ENCODE measurements at regions not wholly inside any gene's neighbourhood (a gene's known extent, or its start where the extent isn't known, plus 50 kb on each side); places are given as distances from the start of the nearest gene placed in this dataset.
"Not testable (repeated sequence)": the region's sequence is repeated elsewhere in the genome, so short reads cannot be mapped to it uniquely, and the experiment has no call there.

DNA sequence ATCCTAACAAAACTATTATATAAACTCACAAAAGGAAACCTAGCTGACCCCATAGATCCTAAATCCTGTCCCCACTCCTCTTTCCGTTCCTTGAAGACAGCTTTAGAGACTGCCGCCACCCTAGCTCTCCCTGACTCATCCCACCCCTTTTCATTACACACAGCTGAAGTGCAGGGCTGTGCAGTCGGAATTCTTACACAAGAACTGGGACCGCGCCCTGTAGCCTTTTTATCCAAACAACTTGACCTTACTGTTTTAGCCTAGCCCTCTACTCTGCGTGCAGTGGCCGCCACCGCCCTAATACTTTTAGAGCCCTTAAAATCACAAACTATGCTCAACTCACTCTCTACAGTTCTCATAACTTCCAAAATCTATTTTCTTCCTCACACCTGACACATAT lies 264.0 kb downstream of the SMARCA2 start:
- not testable (repeated sequence) for H3K9ac ChIP-seq (ENCODE audit: insufficient read depth, low read length); H2AFZ ChIP-seq (ENCODE audit: low read length); H3K4me1 ChIP-seq (ENCODE audit: control insufficient read depth, extremely low read depth, insufficient read depth, low read length); H3K79me2 ChIP-seq (ENCODE audit: control insufficient read depth, insufficient read depth, low read length); H3K36me3 ChIP-seq (ENCODE audit: control insufficient read depth, insufficient read depth, low read length); H4K20me1 ChIP-seq (ENCODE audit: control insufficient read depth, extremely low read depth, insufficient read depth, low read length); H3K27me3 ChIP-seq (ENCODE audit: control insufficient read depth, insufficient read depth, low read length); H3K9me3 ChIP-seq (ENCODE audit: control insufficient read depth, insufficient read depth, low read depth, low read length); DNase-seq (ENCODE audit: low read depth in 2 of 2); H3K4me3 ChIP-seq (replicated peaks in 1 of 4; ENCODE audit: control extremely low read depth in 1 of 4, insufficient read depth in 1 of 4, low read depth in 3 of 4, low read length in 4 of 4); H3K4me2 ChIP-seq (ENCODE audit: extremely low read depth, insufficient read depth, low read length); H3K27ac ChIP-seq (ENCODE audit: insufficient read depth, low read length)

DNA sequence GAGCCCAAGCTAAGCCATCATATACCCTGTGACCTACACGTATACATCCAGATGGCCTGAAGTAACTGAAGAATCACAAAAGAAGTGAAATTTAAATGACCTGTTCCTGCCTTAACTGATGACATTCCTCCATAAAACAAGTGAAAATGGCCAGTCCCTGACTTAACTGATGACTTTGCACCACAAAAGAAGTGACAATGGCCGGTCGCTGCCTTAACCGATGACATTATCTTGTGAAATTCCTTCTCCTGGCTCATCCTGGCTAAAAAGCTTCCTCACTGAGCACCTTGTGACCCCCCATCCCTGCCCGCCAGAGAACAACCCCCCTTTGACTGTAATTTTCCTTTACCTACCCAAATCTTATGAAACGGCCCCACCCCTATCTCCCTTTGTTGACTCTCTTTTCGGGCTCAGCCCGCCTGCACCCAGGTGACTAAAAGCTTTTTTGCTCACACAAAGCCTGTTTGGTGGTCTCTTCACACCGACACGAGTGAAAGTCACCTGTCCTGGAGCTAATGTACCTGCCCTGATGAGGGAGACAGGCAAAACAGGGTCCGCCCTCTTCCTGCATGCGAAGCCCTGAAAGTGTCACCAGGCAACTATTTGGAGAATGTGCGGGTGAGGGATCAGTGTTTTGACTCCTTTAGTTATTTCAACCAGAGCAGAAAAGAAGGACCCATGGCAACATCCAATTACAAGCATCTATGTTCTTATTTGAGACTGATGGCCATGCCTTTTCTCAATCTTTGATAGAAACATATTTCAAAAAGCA lies 266.1 kb downstream of the SMARCA2 start:
- Histone ChIP-seq H3K27ac (ENCODE audit: insufficient read depth, low read length) (no peak overlapping the region), H3K79me2 (ENCODE audit: control insufficient read depth, insufficient read depth, low read length) (no peaks in the 10 kb centered on the region), H2AFZ (ENCODE audit: low read length) (no peak overlapping the region), H3K4me1 (ENCODE audit: control insufficient read depth, extremely low read depth, insufficient read depth, low read length) (no peaks in the 10 kb centered on the region), H3K9ac (ENCODE audit: insufficient read depth, low read length) (no peak overlapping the region), H3K4me2 (ENCODE audit: extremely low read depth, insufficient read depth, low read length) (no peak overlapping the region), H3K4me3 (replicated peaks in 1 of 4; ENCODE audit: control extremely low read depth in 1 of 4, insufficient read depth in 1 of 4, low read depth in 3 of 4, low read length in 4 of 4) (no peak overlapping the region), H3K36me3 (ENCODE audit: control insufficient read depth, insufficient read depth, low read length) (no peaks in the 10 kb centered on the region), H3K27me3 (ENCODE audit: control insufficient read depth, insufficient read depth, low read length) (no peaks in the 10 kb centered on the region), H4K20me1 (ENCODE audit: control insufficient read depth, extremely low read depth, insufficient read depth, low read length) (no peaks in the 10 kb centered on the region), H3K9me3 (ENCODE audit: control insufficient read depth, insufficient read depth, low read depth, low read length) (no peaks in the 10 kb centered on the region)
- peak in 1 of 2 donors; percentile 82 for DNase-seq (ENCODE audit: low read depth in 2 of 2)
- TF ChIP-seq EZH2 (IDR thresholded peaks at IDR 0.05; ENCODE audit: low read length, missing control alignments): no peak
- TF ChIP-seq, protein P1, sequence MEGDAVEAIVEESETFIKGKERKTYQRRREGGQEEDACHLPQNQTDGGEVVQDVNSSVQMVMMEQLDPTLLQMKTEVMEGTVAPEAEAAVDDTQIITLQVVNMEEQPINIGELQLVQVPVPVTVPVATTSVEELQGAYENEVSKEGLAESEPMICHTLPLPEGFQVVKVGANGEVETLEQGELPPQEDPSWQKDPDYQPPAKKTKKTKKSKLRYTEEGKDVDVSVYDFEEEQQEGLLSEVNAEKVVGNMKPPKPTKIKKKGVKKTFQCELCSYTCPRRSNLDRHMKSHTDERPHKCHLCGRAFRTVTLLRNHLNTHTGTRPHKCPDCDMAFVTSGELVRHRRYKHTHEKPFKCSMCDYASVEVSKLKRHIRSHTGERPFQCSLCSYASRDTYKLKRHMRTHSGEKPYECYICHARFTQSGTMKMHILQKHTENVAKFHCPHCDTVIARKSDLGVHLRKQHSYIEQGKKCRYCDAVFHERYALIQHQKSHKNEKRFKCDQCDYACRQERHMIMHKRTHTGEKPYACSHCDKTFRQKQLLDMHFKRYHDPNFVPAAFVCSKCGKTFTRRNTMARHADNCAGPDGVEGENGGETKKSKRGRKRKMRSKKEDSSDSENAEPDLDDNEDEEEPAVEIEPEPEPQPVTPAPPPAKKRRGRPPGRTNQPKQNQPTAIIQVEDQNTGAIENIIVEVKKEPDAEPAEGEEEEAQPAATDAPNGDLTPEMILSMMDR (conservative IDR thresholded peaks at IDR 0.05 in 1 of 2, IDR thresholded peaks at IDR 0.05 in 1 of 2; ENCODE audit: low read depth in 1 of 2, low read length in 2 of 2): no peak

DNA sequence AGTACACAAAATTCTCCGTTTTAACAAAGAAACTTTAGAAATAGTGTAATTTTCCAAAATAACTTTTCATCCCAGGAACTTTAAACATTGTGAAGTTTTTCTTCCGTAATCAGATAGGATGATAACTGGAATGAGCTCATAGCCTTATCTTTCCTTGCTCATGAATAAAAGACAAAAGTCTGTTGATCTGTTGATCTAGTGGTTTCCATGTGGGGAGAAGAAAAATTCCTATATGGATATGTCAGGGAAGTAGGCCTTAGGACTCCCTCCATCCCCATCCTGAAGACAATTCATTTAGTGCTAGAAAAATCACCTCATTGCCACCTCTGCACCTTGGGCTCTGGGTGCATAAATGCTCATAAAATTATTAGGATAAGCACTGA lies 266.6 kb downstream of the SMARCA2 start:
- Histone ChIP-seq H3K27ac (ENCODE audit: insufficient read depth, low read length) (no peak overlapping the region), H3K4me2 (ENCODE audit: extremely low read depth, insufficient read depth, low read length) (no peak overlapping the region)
- DNase-seq (ENCODE audit: low read depth in 2 of 2): peak in 1 of 2 donors; percentile 76

More for the DNA sequence above, 266.6 kb downstream of the SMARCA2 start:
- Histone ChIP-seq H4K20me1 (ENCODE audit: control insufficient read depth, extremely low read depth, insufficient read depth, low read length) (no peaks in the 10 kb centered on the region), H3K4me3 (replicated peaks in 1 of 4; ENCODE audit: control extremely low read depth in 1 of 4, insufficient read depth in 1 of 4, low read depth in 3 of 4, low read length in 4 of 4) (no peak overlapping the region), H3K9me3 (ENCODE audit: control insufficient read depth, insufficient read depth, low read depth, low read length) (no peaks in the 10 kb centered on the region), H3K27me3 (ENCODE audit: control insufficient read depth, insufficient read depth, low read length) (no peaks in the 10 kb centered on the region), H3K9ac (ENCODE audit: insufficient read depth, low read length) (no peak overlapping the region), H3K36me3 (ENCODE audit: control insufficient read depth, insufficient read depth, low read length) (no peaks in the 10 kb centered on the region), H3K79me2 (ENCODE audit: control insufficient read depth, insufficient read depth, low read length) (no peaks in the 10 kb centered on the region), H2AFZ (ENCODE audit: low read length) (no peak overlapping the region), H3K4me1 (ENCODE audit: control insufficient read depth, extremely low read depth, insufficient read depth, low read length) (no peaks in the 10 kb centered on the region)
- TF ChIP-seq EZH2 (IDR thresholded peaks at IDR 0.05; ENCODE audit: low read length, missing control alignments): no peak
- TF ChIP-seq, protein P1 (conservative IDR thresholded peaks at IDR 0.05 in 1 of 2, IDR thresholded peaks at IDR 0.05 in 1 of 2; ENCODE audit: low read depth in 1 of 2, low read length in 2 of 2): no peak

All from fibroblast of lung (primary cell).